ENCODE measurements at regions not wholly inside any gene's neighbourhood (a gene's known extent, or its start where the extent isn't known, plus 50 kb on each side); places are given as distances from the start of the nearest gene placed in this dataset.

- Histone ChIP-seq H3K4me1 (replicated peaks in 1 of 2; ENCODE audit: control insufficient read depth in 2 of 2, insufficient read depth in 2 of 2, low read length in 2 of 2) (peaks cover 6% of the 10 kb centered on the region in 2 experiments; a peak in 3 of 5 replicates), H3K4me3 (no peak overlapping the region), H3K9me1 (ENCODE audit: control insufficient read depth, insufficient read depth, low read length) (no peaks in the 10 kb centered on the region), H3K4me2 (ENCODE audit: insufficient read depth, low read length) (no peak overlapping the region), H3K9ac (ENCODE audit: insufficient read depth in 1 of 2, low read depth in 2 of 2, low read length in 2 of 2) (no peak overlapping the region), H4K20me1 (replicated peaks; ENCODE audit: control insufficient read depth, insufficient read depth, low read length) (0 out of 2 replicates have a peak, but pooled peaks cover 2% of the 10 kb centered on the region), H3K9me3 (replicated peaks; ENCODE audit: control insufficient read depth, insufficient read depth, low read depth, low read length) (no peaks in the 10 kb centered on the region), H2AFZ (ENCODE audit: low read depth, low read length) (no peak overlapping the region), H3K27me3 (ENCODE audit: control insufficient read depth in 2 of 2, insufficient read depth in 2 of 2, low read length in 2 of 2) (peaks cover 0 to 10% of the 10 kb centered on the region in 2 experiments; a peak in 2 of 5 replicates), H3K27ac (ENCODE audit: extremely low read depth, low read depth, low read length) (no peak overlapping the region), H3K36me3 (ENCODE audit: control insufficient read depth, insufficient read depth, low read length) (no peaks in the 10 kb centered on the region), H3K79me2 (ENCODE audit: control insufficient read depth, insufficient read depth, low read length) (no peaks in the 10 kb centered on the region)
- ChIA-PET CTCF (ENCODE audit: low intra/inter-chr PET ratio) (no interaction called here), POLR2A (interaction anchor here (0.5 to 0.8 kb wide), 5 partner anchors 8 to 807 kb away, joined by 3 to 4 read pairs (median 3); no protein-coding TSS in a partner anchor)
- WGBS (ENCODE audit: insufficient coverage, low coverage, missing lambda C conversion rate), result 7% methylated on average over 9 of the region's 9 CpGs
- no peak for FAIRE-seq
- in situ Hi-C loops (cut with MboI) (no loop called here), intact Hi-C loops (cut with micrococcal nuclease) (loop anchor here (10.0 kb wide), 1 partner anchor 358 kb away; the partner anchor contains the start of gene JUN)
- no TSS peak for BruUV-seq (replicated peaks)
- no peak for DNase-seq (ENCODE audit: extremely low read depth in 1 of 4, low spot score in 3 of 4)
- ATAC-seq, result no peak
- TF ChIP-seq ZNF707 (CRISPR knock-in tag; conservative IDR thresholded peaks at IDR 0.05) (no peak), SAFB2 (IDR thresholded peaks at IDR 0.05; ENCODE audit: borderline replicate concordance, low read depth, low read length, severe bottlenecking) (no peak), ZNF609 (CRISPR knock-in tag; IDR thresholded peaks at IDR 0.05; ENCODE audit: borderline replicate concordance) (no peak), TAF15 (IDR thresholded peaks at IDR 0.05; ENCODE audit: low read depth, low read length) (no peak), ZNF79 (CRISPR knock-in tag; IDR thresholded peaks at IDR 0.05; ENCODE audit: low read depth) (no peak), HBP1 (CRISPR knock-in tag; IDR thresholded peaks at IDR 0.05) (0 out of 2 replicates have a peak, but pooled peaks have one; percentile 45), POLR2H (tag; IDR thresholded peaks at IDR 0.05; ENCODE audit: low read depth) (no peak), ZBED1 (IDR thresholded peaks at IDR 0.05) (no peak), ATF7 (IDR thresholded peaks at IDR 0.05) (no peak), CTCF (IDR thresholded peaks at IDR 0.05 in 2 of 3, conservative IDR thresholded peaks at IDR 0.05 in 1 of 3; ENCODE audit: insufficient read depth in 2 of 3, low read depth in 1 of 3, low read length in 3 of 3) (no peak), ZNF561 (CRISPR knock-in tag; conservative IDR thresholded peaks at IDR 0.05) (no peak), THAP7 (CRISPR knock-in tag; IDR thresholded peaks at IDR 0.05) (no peak)
These were observed 154.4 kb upstream of the FGGY start for GRCh38 chr1:59142311-59143132.
